T-helper 2 cell (primary cell): ENCODE measurements at regions not wholly inside any gene's neighbourhood (a gene's known extent, or its start where the extent isn't known, plus 50 kb on each side); places are given as distances from the start of the nearest gene placed in this dataset.

Experiments
- DNase-seq, 5 experiments: peaks; one replicate each; pipeline versions ENCODE4 v3.0.0 to v3.0.0-alpha.2; 2012 to 2022

DNA sequence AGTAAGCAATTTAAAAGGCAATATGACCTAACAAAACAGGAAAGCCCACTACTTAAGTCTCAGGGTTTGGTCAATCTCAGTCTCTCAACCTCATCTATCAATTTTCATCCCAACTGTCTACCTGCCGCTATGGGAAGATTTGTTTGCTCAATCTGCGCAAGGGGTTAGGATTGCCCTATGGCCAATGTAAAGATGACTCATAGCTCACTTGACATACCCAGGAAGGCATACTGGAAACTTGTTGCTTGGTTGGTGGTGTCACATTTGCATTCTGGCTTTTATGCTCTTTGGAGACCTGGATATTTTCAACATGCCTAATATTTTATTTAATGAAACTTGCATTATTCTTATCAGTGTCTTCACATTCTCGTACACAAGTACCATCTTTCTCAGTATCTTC lies 78.1 kb upstream of the TMEM196 start:
- DNase-seq, result no peak

DNA sequence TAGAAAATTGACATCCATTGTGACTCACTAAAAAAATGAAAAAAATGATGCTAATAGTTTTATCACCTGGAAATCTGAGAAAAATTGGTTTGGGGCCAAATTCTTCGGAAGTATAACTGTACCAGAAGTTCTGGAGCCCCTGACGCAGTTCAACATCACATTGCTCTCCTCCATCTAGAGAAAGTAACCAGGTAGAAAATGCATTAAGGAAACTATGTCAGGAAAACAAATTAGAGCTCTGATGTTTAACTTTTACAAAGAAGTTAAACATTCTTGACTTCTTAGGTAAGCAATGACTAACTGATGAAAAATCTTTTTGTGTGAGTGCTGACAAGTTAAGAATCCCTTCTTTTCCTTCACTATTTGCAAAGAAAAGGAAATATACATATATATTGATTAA lies 61.1 kb upstream of the TMEM196 start:
- DNase-seq, result no peak

DNA sequence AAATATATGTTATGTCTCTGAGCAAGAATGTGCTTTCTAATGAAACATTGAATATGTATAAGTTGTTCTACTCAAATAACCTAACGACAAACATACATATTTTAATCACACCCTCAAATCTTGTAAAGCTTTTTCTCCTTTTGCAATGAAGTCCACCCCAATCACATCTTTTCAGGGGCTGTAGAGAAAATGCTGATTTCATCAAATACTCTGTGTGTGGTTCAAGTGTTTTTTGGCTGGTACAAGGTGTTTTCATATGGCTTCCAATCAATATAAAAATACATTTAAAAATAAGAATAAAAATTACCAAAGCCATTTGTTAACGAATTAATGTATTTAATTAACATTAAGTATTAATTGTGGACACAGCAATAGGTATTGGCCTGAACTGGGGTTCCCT lies 57.2 kb upstream of the TMEM196 start:
- no peak for DNase-seq
